ENCODE measurements at regions not wholly inside any gene's neighbourhood (a gene's known extent, or its start where the extent isn't known, plus 50 kb on each side); places are given as distances from the start of the nearest gene placed in this dataset.

DNA sequence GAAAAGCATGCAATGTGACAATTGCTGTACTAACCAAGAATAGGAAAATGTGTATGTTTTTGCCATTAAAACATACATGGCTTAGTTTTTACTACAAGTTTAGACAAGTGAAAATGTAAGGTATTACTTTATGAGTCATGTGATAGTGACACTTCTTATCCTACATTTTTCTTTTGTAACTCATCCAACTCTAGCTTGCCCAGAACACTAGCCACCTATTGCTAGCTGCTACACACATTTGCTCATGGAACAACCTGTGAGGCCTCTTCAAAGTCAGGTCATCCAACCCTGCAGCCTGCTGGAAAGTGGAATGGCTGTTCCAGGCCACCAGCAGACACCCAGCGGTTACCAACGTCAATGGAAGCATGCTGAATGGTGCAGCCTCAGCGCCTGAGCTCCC, 1043.9 kb downstream of the TMEM182 start:
- POLR2A ChIA-PET, result no interaction called here
- Mint-ChIP-seq H3K36me3 (ENCODE audit: low read depth) (no peaks in the 10 kb centered on the region), H3K27ac (no peak overlapping the region), H3K4me1 (no peaks in the 10 kb centered on the region), H3K4me3 (no peak overlapping the region), H3K9me3 (peaks cover 3% of the 10 kb centered on the region), H3K27me3 (no peaks in the 10 kb centered on the region)
- intact Hi-C loops (cut with micrococcal nuclease), result no loop called here
- CTCF ChIA-PET, result no interaction called here
- DNase-seq (no peak), ATAC-seq (ENCODE audit: low read depth) (no peak)
- TF ChIP-seq CTCF (IDR thresholded peaks at IDR 0.05), result no peak

GRCh38 chr2:103808814-103809213, 1045.1 kb upstream of the POU3F3 start:
- no peak for DNase-seq
- ATAC-seq (ENCODE audit: low read depth), result no peak
- H3K9me3 Mint-ChIP-seq, result peaks cover 2% of the 10 kb centered on the region

GRCh38 chr2:103809415-103809814, 1044.5 kb upstream of the POU3F3 start:
- ATAC-seq (ENCODE audit: low read depth), result no peak
- H3K9me3 Mint-ChIP-seq, result peaks cover 2% of the 10 kb centered on the region
- H3K27me3 Mint-ChIP-seq, result no peaks in the 10 kb centered on the region
- CTCF ChIA-PET, result no interaction called here
- H3K36me3 Mint-ChIP-seq (ENCODE audit: low read depth), result no peaks in the 10 kb centered on the region
- H3K4me1 Mint-ChIP-seq, result no peaks in the 10 kb centered on the region
- POLR2A ChIA-PET, result no interaction called here
- DNase-seq, result no peak
- no peak for TF ChIP-seq CTCF (IDR thresholded peaks at IDR 0.05)
- intact Hi-C loops (cut with micrococcal nuclease), result no loop called here
- no peak overlapping the region for H3K4me3 Mint-ChIP-seq
- H3K27ac Mint-ChIP-seq, result no peak overlapping the region

More at GRCh38 chr2:103808814-103809213, 1045.1 kb upstream of the POU3F3 start:
- H3K36me3 Mint-ChIP-seq (ENCODE audit: low read depth), result no peaks in the 10 kb centered on the region
- intact Hi-C loops (cut with micrococcal nuclease), result no loop called here
- no peak overlapping the region for H3K4me3 Mint-ChIP-seq
- H3K27ac Mint-ChIP-seq, result no peak overlapping the region
- POLR2A ChIA-PET, result no interaction called here
- no peak for TF ChIP-seq CTCF (IDR thresholded peaks at IDR 0.05)
- CTCF ChIA-PET, result no interaction called here
- H3K4me1 Mint-ChIP-seq, result no peaks in the 10 kb centered on the region
- no peaks in the 10 kb centered on the region for H3K27me3 Mint-ChIP-seq

DNA sequence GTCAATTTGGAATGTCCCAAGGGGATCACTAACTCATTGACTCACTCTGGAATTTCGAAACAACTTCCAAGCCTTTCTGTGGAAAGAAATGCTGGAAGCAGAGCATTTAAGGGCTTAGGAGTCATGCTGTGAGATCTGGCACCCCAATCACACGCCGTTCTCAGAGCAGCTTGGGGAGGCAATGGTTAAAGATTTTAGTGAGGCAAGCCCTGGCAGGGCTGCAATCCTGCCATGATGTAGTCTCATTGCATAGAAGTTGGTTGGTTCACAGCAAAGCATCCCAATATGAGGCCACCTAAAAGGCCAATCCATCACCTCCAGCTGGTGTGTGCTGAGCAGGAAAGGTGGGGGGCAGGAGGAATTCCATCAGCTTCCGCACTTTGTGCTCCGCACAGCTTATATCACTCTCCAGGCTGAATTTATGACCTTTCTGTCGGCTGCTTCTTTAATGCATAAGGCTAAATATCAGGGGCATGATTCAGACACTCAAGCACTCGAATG, 1043.9 kb upstream of the POU3F3 start:
- POLR2A ChIA-PET, result no interaction called here

GRCh38 chr2:103810875-103811274, 1043.0 kb upstream of the POU3F3 start:
- H3K4me3 Mint-ChIP-seq, result no peak overlapping the region
- no peak overlapping the region for H3K27ac Mint-ChIP-seq
- no peak for ATAC-seq (ENCODE audit: low read depth)
- no peaks in the 10 kb centered on the region for H3K36me3 Mint-ChIP-seq (ENCODE audit: low read depth)
- H3K4me1 Mint-ChIP-seq, result no peaks in the 10 kb centered on the region
- POLR2A ChIA-PET, result no interaction called here
- no peaks in the 10 kb centered on the region for H3K27me3 Mint-ChIP-seq
- H3K9me3 Mint-ChIP-seq, result peaks cover 2% of the 10 kb centered on the region
- intact Hi-C loops (cut with micrococcal nuclease), result no loop called here
- CTCF ChIA-PET, result no interaction called here
- TF ChIP-seq CTCF (IDR thresholded peaks at IDR 0.05), result no peak
- DNase-seq, result no peak

More for the DNA sequence above, 1043.9 kb upstream of the POU3F3 start:
- Mint-ChIP-seq H3K27ac (no peak overlapping the region), H3K9me3 (peaks cover 2% of the 10 kb centered on the region), H3K4me1 (no peaks in the 10 kb centered on the region), H3K27me3 (no peaks in the 10 kb centered on the region), H3K4me3 (no peak overlapping the region), H3K36me3 (ENCODE audit: low read depth) (no peaks in the 10 kb centered on the region)
- CTCF ChIA-PET, result no interaction called here
- intact Hi-C loops (cut with micrococcal nuclease), result no loop called here
- DNase-seq, result no peak
- TF ChIP-seq CTCF (IDR thresholded peaks at IDR 0.05), result no peak
- no peak for ATAC-seq (ENCODE audit: low read depth)
